Ectodermal cell (in vitro differentiated cells): ENCODE measurements at regions not wholly inside any gene's neighbourhood (a gene's known extent, or its start where the extent isn't known, plus 50 kb on each side); places are given as distances from the start of the nearest gene placed in this dataset.

Experiments used
- H3K27ac ChIP-seq: 2 replicates; pipeline ENCODE4 v1.7.0; 2013; ENCODE audit warnings: mild to moderate bottlenecking, low read depth, low read length; ENCODE audit not compliant: insufficient read depth, poor library complexity, severe bottlenecking
- H3K27me3 ChIP-seq: 2 replicates; pipeline ENCODE4 v1.7.0; 2013; ENCODE audit warnings: mild to moderate bottlenecking, low read length; ENCODE audit not compliant: insufficient read depth, control insufficient read depth, poor library complexity, severe bottlenecking
- H3K36me3 ChIP-seq: one replicate; pipeline ENCODE4 v1.7.0; 2013; ENCODE audit warnings: low read length; ENCODE audit not compliant: control insufficient read depth, insufficient read depth
- H3K4me1 ChIP-seq: one replicate; pipeline ENCODE4 v1.7.0; 2013; ENCODE audit warnings: low read length; ENCODE audit not compliant: control insufficient read depth, insufficient read depth
- H3K4me3 ChIP-seq: 2 replicates; pipeline ENCODE4 v1.7.0; 2013; ENCODE audit warnings: low read depth, low read length, control low read depth; ENCODE audit not compliant: insufficient read depth
- H3K9me3 ChIP-seq: 2 replicates; pipeline ENCODE4 v1.7.0; 2013; ENCODE audit warnings: mild to moderate bottlenecking, low read length, moderate library complexity; ENCODE audit not compliant: control insufficient read depth
- WGBS, 2 experiments: methylation state at CpG; one replicate each; pipeline ENCODE4 v1.1.7; 2013; ENCODE audit warnings: missing lambda C conversion rate in 2 of 2; 5-methylcytosine and 5-hydroxymethylcytosine counted together

DNA sequence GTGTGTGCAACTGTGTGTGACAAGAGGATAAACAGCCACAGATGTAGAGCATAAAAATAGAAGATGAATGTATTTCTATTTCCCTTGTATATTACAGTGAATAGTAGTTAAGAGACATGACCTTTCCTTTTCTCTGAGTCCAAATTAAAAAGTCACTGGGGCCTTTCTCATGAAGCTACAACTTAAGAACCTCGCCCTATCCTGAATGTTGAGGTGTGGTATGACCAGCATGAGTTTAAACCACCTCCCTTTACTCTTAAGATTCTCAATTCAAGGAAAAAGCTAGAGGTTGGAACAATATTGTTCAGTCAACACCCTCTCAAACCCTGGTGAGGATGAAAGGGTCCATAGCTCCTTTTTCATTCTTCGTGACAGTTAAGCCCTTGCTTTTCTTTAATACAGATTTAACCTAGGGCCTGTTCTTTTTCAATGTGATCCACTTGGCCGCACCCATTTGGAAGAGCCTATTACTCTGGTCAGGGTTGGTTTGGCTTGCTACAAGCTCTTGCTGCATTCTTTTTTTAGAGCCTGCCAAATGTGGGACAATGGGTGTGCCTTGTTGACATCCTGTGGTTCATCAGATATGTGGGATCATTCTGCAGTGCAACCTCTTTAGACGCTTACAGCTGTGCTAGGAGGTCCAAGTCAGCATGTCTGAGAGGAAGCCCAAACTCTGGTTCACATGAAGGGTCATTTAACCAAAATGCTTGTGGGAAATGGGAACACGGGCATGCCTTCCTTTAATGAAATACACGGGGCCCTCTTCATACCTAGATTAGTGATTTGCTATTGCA, 290.0 kb downstream of the HAO1 start:
- no peak overlapping the region for H3K27ac ChIP-seq
- 87 to 97% methylated on average over 6 of the region's 6 CpGs for WGBS, 2 experiments
- no peaks in the 10 kb centered on the region for H3K9me3 ChIP-seq
- H3K4me3 ChIP-seq: no peak overlapping the region
- no peaks in the 10 kb centered on the region for H3K4me1 ChIP-seq
- H3K27me3 ChIP-seq: no peaks in the 10 kb centered on the region
- H3K36me3 ChIP-seq: no peaks in the 10 kb centered on the region

DNA sequence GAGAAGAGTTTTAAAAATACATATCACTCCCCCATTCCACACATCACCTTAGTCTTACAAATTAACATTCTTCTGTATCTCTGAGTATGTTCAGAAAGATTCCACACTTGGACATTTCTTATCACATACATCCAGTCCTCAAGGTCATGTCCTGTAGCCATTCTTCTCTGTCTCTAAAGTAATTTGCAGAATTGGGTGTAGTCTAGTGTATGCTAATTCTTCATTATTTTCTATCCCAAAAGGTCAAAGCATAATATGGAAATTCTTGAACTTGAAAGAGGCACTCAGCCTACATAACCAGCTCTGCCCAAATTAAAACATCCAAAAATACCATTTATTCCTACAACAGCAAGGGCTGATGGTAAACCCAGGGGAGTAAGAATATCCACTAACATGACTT, 286.0 kb downstream of the HAO1 start:
- Histone ChIP-seq H3K36me3 (no peaks in the 10 kb centered on the region), H3K4me1 (no peaks in the 10 kb centered on the region), H3K27ac (no peak overlapping the region), H3K4me3 (no peak overlapping the region), H3K9me3 (no peaks in the 10 kb centered on the region), H3K27me3 (no peaks in the 10 kb centered on the region)

DNA sequence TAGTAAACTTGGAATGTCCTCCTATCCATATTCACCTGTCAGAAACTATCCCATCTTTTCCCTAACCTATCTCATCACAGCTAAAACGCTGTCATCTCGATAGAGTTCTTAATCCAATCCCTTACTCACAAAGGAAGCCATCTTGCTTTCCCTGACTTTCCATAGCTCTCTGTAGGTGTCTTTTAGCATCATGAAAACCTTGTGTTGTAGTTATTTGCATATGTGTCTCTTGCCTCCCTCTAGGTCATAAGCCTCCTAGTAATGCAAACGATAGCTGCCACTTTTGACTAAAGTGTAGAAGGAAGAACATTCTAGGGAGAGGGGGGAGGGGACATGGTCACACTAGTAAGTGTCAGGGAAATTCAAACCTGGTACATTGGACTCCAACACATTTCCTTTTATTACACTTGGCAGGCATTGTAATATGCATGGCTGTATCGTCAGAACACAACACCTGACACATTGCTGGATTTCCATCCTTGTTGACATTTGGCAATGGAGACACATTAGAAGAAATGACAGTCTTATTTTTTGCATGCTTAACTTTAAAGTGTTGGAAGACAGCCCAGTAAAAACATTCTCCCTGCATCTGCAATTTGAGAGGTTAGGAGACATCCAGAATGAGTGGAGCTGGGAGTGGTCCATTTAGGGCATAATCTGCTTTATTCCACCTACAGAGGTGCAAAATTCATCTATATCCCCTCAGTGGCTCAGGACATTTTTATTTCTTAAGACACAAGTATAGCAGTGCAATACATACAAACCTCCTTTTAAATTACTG, 283.4 kb downstream of the HAO1 start:
- Histone ChIP-seq H3K27ac (no peak overlapping the region), H3K36me3 (no peaks in the 10 kb centered on the region), H3K9me3 (no peaks in the 10 kb centered on the region), H3K27me3 (no peaks in the 10 kb centered on the region), H3K4me3 (no peak overlapping the region), H3K4me1 (no peaks in the 10 kb centered on the region)
- 42 to 47% methylated on average over 4 of the region's 4 CpGs for WGBS, 2 experiments

DNA sequence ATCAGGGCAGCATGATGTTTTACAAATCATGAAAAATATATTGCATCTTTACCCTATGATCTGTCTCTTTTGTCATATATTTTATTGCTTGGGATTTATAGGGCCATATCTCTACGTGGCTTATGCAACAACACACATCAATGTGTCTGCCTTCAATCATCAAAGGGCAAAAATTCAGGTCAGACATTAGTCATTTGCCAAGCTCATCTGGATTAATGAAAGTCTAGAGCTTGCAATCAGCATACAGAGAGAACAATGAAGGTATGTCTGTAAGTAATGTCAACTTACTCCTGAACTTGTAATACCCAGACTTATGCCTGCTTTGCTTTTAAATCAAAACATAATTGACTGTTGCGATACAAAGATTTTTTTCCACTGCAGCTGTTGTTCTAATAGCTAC, 282.7 kb downstream of the HAO1 start:
- Histone ChIP-seq H3K27ac (no peak overlapping the region), H3K4me1 (no peaks in the 10 kb centered on the region), H3K36me3 (no peaks in the 10 kb centered on the region), H3K4me3 (no peak overlapping the region), H3K9me3 (no peaks in the 10 kb centered on the region), H3K27me3 (no peaks in the 10 kb centered on the region)
- WGBS, 2 experiments: 94% methylated on average over 2 of the region's 2 CpGs

DNA sequence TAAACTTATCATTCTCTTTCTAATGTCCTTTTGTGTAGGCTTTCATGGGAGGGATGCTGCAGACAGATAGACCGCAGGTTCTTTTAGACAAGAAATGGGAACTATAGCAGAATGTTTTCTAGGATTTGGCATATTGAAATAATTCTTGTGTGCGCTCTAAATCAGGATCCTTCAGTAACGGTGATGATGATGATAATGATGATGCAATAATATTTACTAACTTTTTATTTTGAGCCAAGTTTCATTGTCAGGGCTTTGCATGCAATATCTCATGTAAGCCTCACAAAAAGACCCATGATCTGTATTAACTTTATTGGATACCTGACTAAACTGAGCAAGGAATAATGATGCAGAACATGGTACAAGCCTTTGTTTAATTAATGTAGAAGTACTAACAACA, 280.1 kb downstream of the HAO1 start:
- 87 to 96% methylated on average over 3 of the region's 3 CpGs for WGBS, 2 experiments
- H3K27ac ChIP-seq: no peak overlapping the region
- no peak overlapping the region for H3K4me3 ChIP-seq
- no peaks in the 10 kb centered on the region for H3K36me3 ChIP-seq
- no peaks in the 10 kb centered on the region for H3K9me3 ChIP-seq
- no peaks in the 10 kb centered on the region for H3K27me3 ChIP-seq
- no peaks in the 10 kb centered on the region for H3K4me1 ChIP-seq

DNA sequence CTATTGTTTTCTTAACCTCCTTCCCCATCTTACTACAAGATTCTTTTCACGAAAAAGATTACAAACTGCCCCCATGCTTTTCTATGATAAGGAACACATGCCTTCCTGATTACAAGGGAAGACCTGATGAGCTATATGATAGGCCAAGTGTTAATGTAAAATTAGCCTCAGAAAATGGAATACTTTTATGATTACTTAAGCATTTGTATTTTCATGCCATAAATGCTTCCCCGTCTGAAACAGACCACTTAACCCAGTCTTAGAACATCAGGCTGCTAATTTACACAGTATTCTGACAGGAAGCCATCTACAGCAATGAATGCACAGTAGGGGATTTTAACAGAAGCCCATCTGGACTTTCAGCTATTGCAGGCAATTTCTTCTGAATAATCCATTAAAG, 274.9 kb downstream of the HAO1 start:
- 88 to 89% methylated on average over 2 of the region's 2 CpGs for WGBS, 2 experiments
- Histone ChIP-seq H3K4me1 (no peaks in the 10 kb centered on the region), H3K27ac (no peak overlapping the region), H3K9me3 (no peaks in the 10 kb centered on the region), H3K27me3 (no peaks in the 10 kb centered on the region), H3K36me3 (no peaks in the 10 kb centered on the region), H3K4me3 (no peak overlapping the region)

DNA sequence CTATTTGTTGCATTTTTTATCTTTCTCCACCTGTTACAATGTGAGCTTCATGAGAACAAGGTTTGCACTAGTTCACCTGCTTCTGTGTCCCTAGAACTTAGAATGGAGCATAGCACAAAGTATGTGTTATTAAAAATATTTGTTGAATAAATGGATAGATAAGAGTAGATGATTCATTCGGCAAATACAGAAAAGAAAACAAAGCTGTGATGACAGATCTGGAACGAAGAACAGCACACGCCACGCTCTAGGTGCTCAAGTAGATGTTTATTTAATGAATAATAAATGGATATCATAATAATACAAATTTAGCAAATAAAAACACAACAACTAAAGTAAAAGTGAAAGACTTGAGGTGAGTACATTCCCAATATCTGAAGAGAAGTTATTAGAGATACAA, 273.1 kb downstream of the HAO1 start:
- Histone ChIP-seq H3K27me3 (no peaks in the 10 kb centered on the region), H3K36me3 (no peaks in the 10 kb centered on the region), H3K4me3 (no peak overlapping the region), H3K27ac (no peak overlapping the region), H3K4me1 (no peaks in the 10 kb centered on the region), H3K9me3 (no peaks in the 10 kb centered on the region)
- WGBS, 2 experiments: 98 to 100% methylated on average over 1 to 2 of the region's 4 CpGs

DNA sequence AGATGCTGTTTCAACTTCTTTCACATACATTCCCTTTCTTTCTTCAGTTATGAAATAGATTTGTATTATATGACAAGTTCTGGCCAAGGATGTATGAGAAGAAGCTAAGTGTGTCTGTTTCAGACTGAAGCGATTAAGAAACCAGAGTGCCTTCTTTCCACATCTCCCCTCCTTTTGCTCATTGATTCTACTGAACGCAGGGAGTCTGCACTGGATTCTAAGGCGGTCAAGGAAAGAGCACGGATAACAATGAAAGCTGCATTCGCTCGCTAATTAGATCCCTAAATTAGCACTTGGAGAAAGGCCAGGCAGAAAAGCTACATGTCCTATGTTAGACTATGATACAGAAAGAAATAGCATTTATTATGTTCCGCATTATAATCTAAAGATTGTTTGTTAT, 267.7 kb downstream of the HAO1 start:
- no peaks in the 10 kb centered on the region for H3K36me3 ChIP-seq
- H3K27ac ChIP-seq: no peak overlapping the region
- no peaks in the 10 kb centered on the region for H3K9me3 ChIP-seq
- H3K4me3 ChIP-seq: no peak overlapping the region
- no peaks in the 10 kb centered on the region for H3K27me3 ChIP-seq
- no peaks in the 10 kb centered on the region for H3K4me1 ChIP-seq
- 53 to 70% methylated on average over 6 of the region's 7 CpGs for WGBS, 2 experiments

DNA sequence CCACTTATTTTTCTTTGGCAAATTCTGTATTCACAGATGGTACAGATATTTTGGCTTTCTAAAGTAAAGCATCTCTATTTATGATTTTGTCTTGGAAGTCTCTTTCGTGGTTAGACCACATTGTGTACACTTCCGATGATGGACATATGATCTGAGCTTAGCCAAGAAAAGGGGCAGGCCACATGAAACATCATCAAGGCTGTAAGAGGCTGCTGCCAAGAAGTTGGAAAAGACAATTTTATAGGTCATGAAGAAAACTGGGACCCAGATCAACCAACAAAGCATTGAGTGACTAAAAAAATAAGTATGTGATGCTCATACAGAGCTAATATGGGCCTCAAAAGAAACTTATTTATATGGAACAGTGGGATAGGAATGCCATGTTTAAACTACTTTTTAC, 266.4 kb downstream of the HAO1 start:
- Histone ChIP-seq H3K4me3 (no peak overlapping the region), H3K27me3 (no peaks in the 10 kb centered on the region), H3K4me1 (no peaks in the 10 kb centered on the region), H3K9me3 (no peaks in the 10 kb centered on the region), H3K36me3 (no peaks in the 10 kb centered on the region), H3K27ac (no peak overlapping the region)
- 95 to 100% methylated on average over 2 of the region's 2 CpGs for WGBS, 2 experiments

DNA sequence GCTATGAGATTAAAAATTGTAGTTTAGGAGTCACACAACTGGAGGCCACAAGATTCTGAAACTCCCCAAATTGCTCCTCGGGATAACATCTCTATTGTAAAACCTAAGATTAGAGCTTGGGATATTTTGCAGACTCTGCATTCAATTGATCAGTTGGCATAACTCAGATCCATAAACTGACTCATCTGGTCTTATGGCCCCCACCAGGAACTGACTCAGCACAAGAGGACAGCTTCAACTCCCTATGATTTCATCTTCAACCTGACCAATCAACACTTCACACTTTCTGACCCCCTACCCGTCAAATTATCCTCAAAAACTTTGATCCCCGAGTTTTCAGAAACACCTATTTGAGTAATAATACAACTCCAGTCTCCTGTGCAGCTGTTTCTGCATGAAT, 257.3 kb downstream of the HAO1 start:
- WGBS, 2 experiments: 92 to 94% methylated on average over 3 of the region's 3 CpGs
- H3K27me3 ChIP-seq: no peaks in the 10 kb centered on the region
- H3K9me3 ChIP-seq: no peaks in the 10 kb centered on the region
- no peaks in the 10 kb centered on the region for H3K4me1 ChIP-seq
- no peak overlapping the region for H3K4me3 ChIP-seq
- no peak overlapping the region for H3K27ac ChIP-seq
- no peaks in the 10 kb centered on the region for H3K36me3 ChIP-seq
